22Rv1 (cell line): ENCODE measurements at regions not wholly inside any gene's neighbourhood (a gene's known extent, or its start where the extent isn't known, plus 50 kb on each side); places are given as distances from the start of the nearest gene placed in this dataset.

Experiments
- H3K27ac ChIP-seq: fragments of 450-650 bp; 2 replicates; pipeline ENCODE4 v1.5.1; 2017
- ZFX ChIP-seq: fragments of 450-650 bp; IDR thresholded peaks from 2 replicates; pipeline ENCODE4 v1.6.1; 2017; ENCODE audit warnings: antibody characterized with exemption, borderline replicate concordance
- TF ChIP-seq, protein P1 (sequence below): fragments of 450-650 bp; IDR thresholded peaks from 2 replicates; pipeline ENCODE4 v1.5.1; 2017; ENCODE audit warnings: mild to moderate bottlenecking

GRCh38 chr10:90205340-90205739 lies 503.9 kb downstream of the KIF20B start:
- peak overlapping the region; percentile 39 for H3K27ac ChIP-seq
- TF ChIP-seq ZFX, result no peak
- TF ChIP-seq, protein P1, sequence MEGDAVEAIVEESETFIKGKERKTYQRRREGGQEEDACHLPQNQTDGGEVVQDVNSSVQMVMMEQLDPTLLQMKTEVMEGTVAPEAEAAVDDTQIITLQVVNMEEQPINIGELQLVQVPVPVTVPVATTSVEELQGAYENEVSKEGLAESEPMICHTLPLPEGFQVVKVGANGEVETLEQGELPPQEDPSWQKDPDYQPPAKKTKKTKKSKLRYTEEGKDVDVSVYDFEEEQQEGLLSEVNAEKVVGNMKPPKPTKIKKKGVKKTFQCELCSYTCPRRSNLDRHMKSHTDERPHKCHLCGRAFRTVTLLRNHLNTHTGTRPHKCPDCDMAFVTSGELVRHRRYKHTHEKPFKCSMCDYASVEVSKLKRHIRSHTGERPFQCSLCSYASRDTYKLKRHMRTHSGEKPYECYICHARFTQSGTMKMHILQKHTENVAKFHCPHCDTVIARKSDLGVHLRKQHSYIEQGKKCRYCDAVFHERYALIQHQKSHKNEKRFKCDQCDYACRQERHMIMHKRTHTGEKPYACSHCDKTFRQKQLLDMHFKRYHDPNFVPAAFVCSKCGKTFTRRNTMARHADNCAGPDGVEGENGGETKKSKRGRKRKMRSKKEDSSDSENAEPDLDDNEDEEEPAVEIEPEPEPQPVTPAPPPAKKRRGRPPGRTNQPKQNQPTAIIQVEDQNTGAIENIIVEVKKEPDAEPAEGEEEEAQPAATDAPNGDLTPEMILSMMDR, result no peak

GRCh38 chr10:90213346-90213745 lies 512.0 kb downstream of the KIF20B start:
- no peak for TF ChIP-seq ZFX
- TF ChIP-seq, protein P1, result no peak
- H3K27ac ChIP-seq, result no peak overlapping the region

GRCh38 chr10:90218846-90219245 lies 517.5 kb downstream of the KIF20B start:
- H3K27ac ChIP-seq, result no peak overlapping the region
- no peak for TF ChIP-seq ZFX
- TF ChIP-seq, protein P1, result no peak

- TF ChIP-seq, protein P1, result no peak
- TF ChIP-seq ZFX, result no peak
- no peak overlapping the region for H3K27ac ChIP-seq
Measured at GRCh38 chr10:90222372-90222771, 521.0 kb downstream of the KIF20B start.

GRCh38 chr10:90222939-90223338 lies 521.5 kb downstream of the KIF20B start:
- H3K27ac ChIP-seq, result no peak overlapping the region
- no peak for TF ChIP-seq ZFX
- TF ChIP-seq, protein P1, result no peak

GRCh38 chr10:90224791-90225566 lies 523.6 kb downstream of the KIF20B start:
- no peak overlapping the region for H3K27ac ChIP-seq

GRCh38 chr10:90226517-90226916 lies 525.1 kb downstream of the KIF20B start:
- TF ChIP-seq, protein P1, result no peak
- no peak for TF ChIP-seq ZFX
- H3K27ac ChIP-seq, result no peak overlapping the region

More at GRCh38 chr10:90224791-90225566, 523.6 kb downstream of the KIF20B start:
- TF ChIP-seq, protein P1, result no peak
- TF ChIP-seq ZFX, result no peak
